HG03280 (cell line): ENCODE measurements at regions not wholly inside any gene's neighbourhood (a gene's known extent, or its start where the extent isn't known, plus 50 kb on each side); places are given as distances from the start of the nearest gene placed in this dataset.
"Not testable (repeated sequence)": the region's sequence is repeated elsewhere in the genome, so short reads cannot be mapped to it uniquely, and the experiment has no call there.

Experiments
- ATAC-seq: cut with Tn5 transposase; IDR thresholded peaks from one replicate; pipeline ENCODE4 v1.9.1; 2021; ENCODE audit warnings: mild to moderate bottlenecking, moderate library complexity; ENCODE audit not compliant: unreplicated experiment

DNA sequence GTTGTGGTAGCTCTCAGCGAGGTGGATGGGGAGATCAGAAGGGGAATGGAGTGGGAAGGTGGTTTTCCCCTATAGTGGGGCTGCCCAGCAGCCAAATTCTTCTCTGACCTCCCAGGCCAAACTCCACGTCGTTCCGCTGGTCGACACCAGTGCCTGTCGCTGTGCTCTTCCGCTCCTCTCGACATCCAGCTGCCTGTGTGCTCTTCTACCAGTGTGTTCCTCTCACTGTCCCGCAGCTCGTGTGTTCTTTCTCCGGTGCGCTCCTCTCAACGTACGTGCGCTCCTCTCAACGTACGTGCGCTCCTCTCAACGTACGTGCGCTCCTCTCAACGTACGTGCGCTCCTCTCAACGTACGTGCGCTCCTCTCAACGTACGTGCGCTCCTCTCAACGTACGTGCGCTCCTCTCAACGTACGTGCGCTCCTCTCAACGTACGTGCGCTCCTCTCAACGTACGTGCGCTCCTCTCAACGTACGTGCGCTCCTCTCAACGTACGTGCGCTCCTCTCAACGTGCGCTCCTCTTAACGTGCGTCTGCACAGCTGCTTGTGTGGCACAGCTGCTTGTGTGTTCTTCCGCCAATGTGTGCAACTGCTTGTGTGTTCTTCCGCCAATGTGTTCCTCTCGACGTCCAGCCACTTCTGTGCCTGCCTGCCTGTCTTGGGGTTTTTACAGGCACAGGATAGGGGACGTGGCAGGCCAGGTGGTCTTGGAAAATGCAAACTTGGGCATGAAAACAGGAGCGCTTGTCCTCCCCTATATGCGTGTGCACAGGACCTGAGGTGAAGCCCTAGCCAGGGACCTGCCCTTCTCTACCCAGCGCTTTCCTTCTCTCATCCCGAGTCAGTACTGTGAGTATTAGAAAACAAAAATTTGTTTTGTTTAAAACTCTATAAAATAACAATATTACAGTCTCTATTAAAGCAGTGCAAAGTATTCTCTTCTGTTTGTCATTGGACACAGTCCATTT, 991.1 kb downstream of the GBE1 start:
- ATAC-seq: no peak

DNA sequence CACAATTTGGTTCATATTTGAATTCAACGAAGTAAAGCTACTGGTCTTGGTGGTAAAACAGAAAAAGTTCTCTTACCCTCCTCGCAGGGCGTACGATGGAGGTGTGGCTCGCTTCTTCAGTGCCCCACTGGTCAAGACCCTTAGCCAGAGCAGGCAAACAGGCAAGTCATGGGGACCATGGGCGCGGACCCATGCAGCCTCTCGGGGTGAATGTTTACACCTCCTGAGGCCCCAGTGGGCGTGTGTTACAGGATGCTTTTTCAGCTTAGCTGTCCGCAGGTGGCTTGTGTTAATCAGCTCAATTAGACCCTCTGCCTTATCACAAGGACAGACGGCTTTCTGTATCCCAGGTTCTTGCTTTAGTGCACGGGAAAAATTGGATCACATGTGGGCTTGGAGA, 991.8 kb downstream of the GBE1 start:
- no peak for ATAC-seq

DNA sequence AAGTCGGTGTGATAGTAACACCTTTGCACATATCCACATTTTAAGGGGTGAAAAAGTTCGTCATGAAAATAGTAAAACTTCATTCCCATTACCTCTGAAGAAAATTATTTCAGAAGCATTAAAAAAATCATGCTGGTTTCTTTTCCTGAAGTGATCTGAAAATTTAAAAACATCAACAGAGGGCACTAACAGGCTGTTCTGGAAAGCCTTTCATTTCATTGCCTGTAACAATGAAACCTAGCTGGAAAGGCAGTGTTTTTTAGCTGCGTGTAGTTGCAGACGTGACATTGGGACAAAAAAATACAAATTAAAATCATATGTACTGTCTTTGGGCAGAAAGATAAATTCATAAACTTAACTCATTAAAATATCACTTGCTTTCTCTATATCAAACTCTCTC, 993.8 kb downstream of the GBE1 start:
- no peak for ATAC-seq

GRCh38 chr3:80754969-80755368, 987.2 kb upstream of the ROBO1 start:
- no peak for ATAC-seq

- no peak for ATAC-seq
Observed at GRCh38 chr3:80753021-80753420, 985.2 kb upstream of the ROBO1 start.

DNA sequence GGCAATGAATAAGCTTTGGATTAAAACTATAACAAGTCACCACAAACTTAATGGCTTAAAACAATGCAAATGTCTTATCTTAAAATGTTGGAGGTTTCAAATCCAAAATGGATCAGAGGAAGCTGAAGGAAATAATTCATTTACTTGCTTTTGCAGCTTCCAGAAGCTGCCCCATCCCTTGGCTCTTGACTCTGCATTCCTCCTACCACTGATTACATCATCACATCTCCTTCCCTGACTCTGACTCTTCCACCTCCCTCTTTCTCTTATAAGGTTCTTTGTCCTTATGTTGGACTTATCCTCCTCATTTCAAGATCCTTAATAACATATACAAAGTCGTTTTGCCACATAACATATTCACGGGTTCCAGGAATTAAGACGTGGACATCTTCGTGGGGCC, 982.8 kb upstream of the ROBO1 start:
- ATAC-seq: no peak

DNA sequence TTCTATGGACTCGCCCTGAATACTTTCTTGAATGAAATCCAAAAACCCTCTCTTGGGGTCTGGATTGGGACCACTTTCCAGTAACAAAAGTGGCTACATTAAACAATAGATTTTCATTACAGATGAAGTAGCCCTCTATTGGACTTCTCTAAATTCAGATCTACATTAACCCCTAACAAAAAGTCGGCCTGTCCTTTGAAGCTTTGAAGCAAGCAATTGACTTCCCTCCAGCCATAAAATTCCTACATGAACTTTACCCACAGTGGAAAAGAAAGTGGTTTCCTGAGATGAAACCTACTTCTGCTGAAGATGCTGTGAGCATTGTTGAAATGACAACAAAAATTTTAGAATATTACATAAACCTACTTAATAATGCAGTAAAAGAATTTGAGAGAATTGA, 967.1 kb upstream of the ROBO1 start:
- no peak for ATAC-seq

DNA sequence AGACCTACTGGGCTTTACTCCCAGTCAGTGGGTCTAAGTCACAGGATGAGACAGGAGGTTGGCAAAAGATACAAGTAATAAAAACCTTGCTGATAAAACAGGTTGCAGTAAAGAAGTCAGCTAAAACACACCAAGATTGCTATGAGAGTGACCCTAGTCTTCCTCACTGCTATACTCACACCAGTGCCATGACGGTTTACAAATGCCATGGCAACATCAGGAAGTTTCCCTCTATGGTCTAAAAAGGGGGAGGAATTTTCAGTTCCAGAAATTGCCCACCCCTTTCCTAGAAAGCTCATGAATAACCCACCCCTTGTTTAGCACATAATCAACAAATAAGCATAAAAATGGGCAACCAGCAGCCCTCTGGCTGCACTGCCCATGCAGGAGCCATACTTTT, 966.7 kb upstream of the ROBO1 start:
- no peak for ATAC-seq

DNA sequence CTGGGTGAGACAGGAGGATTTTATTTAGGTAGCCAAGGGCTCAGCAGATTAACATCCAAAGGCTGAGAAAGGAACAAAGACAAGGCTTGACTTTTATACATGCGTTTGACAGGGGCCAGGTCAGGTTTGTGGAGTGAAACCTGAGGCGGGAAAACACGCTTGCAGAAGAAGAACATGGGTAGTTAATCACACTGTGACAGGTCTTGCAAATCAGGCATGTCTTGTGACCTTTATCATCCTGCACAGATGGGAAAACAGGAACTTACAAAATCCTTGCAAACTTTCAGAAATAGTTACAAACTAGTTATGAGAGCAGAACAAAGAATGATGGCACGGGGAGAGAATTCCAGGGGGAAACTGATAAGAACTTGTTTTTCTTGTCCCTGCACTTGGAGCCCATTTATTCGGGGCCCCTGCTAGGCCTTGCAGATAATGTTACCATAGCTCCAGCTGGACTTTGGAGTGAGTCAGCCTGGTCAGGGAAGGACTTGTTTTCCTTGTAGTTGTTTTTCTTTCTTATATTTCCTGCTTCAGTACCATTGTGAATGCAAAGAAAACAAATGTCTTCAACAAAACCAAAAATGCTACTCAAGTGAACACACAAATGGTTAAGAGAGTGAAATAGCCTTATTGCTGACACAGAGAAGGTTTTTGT, 965.9 kb upstream of the ROBO1 start:
- no peak for ATAC-seq

DNA sequence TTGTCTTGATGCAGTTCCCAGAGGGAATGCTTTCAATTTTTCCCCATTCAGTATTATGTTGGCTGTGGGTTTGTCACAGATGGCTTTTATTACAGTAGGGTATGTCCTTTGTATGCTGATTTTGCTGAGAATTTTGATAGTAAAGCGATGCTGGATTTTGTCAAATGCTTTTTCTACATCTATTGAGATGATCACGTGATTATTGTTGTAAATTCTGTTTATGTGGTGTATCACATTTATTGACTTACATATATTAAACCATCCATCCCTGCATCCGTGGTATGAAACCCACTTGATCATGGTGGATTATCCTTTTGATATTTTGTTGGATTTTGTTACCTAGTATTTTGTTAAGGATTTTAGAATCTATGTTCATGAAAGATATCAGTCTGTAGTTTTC, 959.8 kb upstream of the ROBO1 start:
- ATAC-seq: not testable (repeated sequence)

DNA sequence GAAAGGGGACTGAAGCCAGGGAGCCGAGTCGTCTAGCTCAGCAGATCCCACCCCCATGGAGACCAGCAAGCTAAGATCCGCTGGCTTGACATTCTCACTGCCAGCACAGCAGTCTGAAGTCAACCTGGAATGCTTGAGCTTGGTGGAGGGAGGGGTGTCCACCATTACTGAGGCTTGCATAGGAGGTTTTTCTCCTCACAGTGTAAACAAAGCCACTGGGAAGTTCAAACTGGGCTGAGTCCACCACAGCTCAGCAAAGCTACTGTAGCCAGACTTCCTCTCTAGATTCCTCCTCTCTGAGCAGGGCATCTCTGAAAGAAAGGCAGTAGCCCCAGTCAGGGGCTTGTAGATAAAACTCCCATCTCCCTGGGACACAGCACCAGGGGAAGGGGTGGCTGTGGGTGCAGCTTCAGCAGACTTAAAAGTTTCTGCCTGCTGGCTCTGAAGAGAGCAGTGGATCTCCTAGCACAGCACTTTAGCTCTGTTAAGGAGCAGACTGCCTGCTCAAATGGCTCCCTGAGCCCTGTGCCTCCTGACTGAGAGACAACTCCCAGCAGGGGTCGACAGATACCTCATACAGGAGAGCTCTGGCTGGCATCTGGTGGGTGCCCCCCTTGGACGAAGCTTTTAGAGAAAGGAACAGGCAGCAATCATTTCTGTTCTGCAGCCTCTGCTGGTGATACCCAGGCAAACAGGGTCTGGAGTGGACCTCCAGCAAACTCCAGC, 942.0 kb upstream of the ROBO1 start:
- ATAC-seq: not testable (repeated sequence)

DNA sequence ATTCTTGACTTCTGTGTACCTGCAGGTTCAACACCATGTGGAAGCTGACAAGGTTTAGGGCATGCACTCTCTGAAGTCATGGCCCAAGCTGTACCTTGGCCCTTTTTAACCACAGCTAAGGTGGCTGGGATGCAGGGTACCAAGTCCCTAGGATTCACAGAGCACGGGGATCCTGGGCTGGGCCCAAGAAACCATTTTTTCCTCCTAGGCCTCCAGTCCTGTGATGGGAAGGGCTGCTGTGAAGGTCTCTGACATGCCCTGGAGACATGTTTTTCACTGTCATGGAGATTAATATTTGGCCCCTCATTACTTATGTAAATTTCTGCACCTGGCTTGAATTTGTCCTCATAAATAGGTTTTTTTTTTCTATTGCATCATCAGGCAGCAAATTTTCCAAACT, 937.5 kb upstream of the ROBO1 start:
- ATAC-seq: no peak

DNA sequence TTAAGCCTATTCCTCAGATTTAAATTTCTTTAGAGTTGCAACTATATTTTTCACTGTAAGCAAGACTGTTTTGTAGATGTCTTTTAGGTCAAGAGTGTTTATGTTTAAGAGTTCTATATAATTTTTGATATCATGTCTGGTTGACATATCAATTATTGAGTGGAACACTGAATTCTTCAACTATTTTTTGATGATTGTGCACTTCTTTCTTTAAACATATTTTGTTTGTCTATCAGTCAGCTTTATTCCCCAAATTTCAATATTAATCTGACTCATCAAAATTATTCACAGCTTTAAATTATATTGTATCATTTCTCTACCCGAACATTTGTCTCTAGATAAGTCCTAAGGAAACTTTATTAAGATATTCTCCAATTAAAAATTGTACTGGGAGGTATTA, 933.6 kb upstream of the ROBO1 start:
- no peak for ATAC-seq

DNA sequence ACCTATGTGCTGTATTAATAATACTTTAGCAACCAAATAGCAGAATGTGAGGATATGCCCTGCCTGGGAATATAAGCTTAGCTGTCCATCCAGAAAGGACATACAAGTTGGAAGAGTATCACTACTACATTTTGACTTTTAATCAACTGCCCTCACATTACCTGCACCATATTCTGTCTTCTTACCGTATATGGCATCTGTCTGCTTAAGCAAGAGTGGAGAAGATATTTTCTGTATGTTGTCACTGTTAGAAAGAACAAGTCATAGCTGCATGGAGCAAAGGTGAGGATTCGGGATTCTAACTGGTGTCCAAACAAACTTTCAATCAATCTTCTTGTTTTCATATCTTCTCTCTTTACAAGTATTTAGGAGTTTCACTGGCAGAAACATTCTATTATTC, 929.5 kb upstream of the ROBO1 start:
- no peak for ATAC-seq

DNA sequence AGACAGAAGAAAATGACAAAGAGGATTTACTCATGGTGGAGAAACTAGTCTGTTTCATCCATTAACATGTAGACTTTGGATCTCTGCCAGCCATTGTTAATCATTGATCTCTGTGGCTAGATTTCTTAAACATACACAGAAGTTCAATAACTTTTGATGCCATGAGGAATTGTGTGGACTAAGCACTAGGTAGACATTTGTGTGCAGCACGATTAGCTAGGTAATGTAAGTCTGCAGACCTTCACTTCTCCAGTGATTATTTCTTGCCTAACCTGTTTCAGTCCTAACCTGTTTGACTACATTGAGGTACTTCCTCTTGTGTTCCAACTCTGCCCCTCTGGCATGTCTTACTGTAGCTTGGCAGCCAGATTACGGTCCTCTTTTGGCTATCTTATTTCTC, 928.5 kb upstream of the ROBO1 start:
- no peak for ATAC-seq

- no peak for ATAC-seq
Observed at GRCh38 chr3:80688814-80689213, 921.0 kb upstream of the ROBO1 start.

- no peak for ATAC-seq
Observed at GRCh38 chr3:80682951-80683350, 915.2 kb upstream of the ROBO1 start.

- no peak for ATAC-seq
Observed at GRCh38 chr3:80682235-80682634, 914.4 kb upstream of the ROBO1 start.

DNA sequence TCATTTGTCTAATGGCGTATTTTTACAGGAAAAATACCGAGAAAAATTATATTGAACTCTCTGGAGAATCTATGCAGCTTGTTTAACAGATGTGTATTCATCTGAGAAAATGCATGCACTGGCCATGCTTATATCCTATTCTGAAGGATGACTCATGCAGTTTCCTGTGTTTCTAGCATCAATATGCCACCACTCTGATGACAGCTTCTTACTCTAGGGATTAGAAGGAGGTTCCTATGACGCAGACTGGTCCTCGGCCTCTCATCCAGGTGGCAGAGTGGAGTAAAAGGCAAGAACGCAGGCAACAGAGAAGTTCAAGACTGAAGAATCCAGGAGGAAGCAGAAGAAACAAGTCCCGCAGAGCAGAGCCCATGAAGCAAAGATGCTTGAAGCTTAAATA, 910.0 kb upstream of the ROBO1 start:
- ATAC-seq: no peak

DNA sequence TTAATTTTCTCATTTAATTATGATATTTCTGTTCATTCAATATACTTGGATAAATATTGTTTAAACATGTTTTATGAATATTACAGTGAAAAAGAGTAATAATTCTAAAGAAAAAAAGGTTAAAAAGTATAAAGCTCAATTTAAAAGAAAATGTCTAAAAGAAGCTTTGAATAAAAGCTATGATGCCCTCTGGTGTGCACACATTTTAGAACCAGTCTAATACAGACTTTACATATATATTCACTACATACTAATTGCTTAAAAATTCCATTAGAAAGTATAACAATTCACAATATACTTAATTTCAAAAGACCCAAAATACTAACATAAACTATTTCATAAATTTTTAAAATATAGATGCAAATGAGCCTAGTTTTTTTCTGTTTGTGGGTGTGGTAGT, 909.1 kb upstream of the ROBO1 start:
- no peak for ATAC-seq

DNA sequence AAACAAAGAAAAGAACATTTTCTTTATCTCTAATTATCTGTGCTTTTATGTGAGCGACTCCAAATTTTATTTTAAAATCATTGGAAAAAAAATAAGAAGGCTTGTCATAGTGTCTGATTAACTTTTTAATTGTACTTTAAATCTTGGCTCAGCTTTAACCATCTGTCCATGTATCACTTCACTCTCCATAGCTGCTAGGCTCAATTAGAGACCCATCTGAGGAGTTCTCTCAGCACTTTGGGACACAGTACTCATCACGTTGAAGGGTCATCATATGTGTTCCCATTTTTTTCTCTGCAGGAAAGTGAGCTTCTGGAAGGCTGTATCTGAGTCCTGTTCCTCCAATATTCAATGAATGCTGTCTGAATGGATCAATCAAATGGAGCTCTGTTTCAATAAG, 908.5 kb upstream of the ROBO1 start:
- no peak for ATAC-seq

- ATAC-seq: no peak
Observed at GRCh38 chr3:80675790-80676189, 908.0 kb upstream of the ROBO1 start.
